GM18861 (cell line): ENCODE measurements at regions not wholly inside any gene's neighbourhood (a gene's known extent, or its start where the extent isn't known, plus 50 kb on each side); places are given as distances from the start of the nearest gene placed in this dataset.

ENCODE experiments used
- ATAC-seq: cut with Tn5 transposase; IDR thresholded peaks from one replicate; pipeline ENCODE4 v1.9.1; 2021; ENCODE audit not compliant: unreplicated experiment

DNA sequence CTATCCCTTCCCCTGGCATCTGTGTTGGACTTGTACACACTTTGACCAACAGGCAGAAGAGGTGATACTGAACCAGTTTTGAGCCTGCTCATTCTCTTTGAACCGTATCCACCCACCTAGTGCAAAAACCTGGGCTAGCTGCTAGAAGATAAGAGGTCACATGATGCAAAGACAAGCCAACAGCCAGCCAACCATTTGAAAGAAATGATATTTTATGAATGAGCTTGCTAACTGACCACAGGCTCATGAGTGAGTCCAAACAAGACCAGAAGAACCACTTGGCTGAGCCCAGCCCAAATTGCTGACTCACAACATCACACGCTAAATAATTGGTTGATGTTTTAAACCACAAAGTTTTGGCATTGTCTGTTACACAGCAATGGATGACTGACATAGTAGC is 74.0 kb upstream of the CTNNB1 start:
- ATAC-seq = no peak

DNA sequence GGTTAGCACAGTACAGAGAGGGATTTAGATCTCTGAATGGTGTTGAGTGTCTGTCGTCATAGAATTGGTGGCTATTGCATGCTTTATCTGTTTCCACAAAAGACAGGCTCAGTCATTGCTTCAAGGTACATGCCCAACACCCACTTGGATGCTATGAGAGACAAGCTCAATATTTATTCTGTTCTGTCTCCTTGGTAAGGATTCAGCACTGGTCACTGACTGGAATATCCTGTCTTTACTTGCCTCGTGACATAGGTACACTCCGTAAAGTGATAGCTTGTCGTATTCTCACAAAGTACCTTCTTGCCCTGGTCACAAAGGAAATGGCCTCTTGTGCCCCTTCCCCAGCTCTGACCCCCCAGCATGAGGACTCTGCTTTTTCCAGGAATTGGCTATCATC is 72.8 kb upstream of the CTNNB1 start:
- no peak for ATAC-seq

DNA sequence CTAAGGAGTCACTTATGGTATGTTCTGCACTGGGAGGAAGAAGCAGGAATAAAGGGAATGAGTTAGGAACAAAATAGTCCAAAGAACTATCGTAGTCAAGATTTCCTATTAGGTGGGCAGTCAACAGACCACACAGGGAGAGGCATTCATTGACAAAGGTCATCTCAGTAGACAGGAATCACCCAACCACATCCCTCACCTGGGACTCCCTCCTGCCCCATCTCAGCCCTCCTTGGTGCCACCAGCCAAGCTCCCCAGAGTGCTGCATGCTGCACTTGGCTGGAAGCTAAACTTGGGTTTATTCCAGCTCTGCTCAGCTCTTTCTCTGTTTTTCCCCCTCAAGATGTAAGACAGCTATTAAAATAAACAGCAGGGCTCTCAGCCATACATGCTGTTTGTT is 72.3 kb upstream of the CTNNB1 start:
- no peak for ATAC-seq

DNA sequence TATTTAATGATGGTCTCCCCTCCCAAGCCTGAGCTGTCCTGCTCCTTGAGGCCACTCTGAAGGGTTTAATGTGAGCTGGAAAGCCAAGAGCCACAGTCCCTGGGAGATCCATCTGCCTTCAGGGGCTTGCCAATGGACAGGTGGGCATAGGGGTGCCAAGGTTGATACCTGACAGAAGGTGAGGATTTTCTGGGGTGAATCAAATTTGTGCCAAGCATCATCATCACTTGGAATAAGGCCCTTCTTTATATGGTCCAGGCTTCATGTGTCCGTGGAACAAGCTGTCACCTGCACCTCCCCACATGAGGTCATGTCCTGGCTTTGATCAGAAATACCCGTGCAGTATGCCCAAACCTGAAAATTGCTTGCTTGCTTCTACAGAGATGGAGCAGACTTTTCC is 71.9 kb upstream of the CTNNB1 start:
- ATAC-seq = no peak

DNA sequence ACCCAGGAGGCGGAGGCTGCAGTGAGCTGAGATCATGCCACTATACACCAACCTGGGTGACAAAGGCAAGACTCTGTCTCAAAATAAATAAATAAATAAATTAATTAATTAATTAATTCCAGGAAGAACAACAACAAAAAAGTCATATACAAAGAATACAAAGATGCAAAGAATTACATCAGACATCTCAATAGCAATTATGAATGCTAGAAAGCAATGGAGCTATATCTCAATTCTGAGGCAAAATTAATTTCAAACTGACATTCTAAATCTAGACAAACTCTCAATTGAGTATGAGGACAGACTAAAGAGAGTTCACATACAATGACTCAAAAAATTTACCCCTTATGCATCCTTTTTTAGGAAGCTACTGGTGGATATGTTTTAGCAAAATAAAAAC is 69.6 kb upstream of the CTNNB1 start:
- no peak for ATAC-seq

DNA sequence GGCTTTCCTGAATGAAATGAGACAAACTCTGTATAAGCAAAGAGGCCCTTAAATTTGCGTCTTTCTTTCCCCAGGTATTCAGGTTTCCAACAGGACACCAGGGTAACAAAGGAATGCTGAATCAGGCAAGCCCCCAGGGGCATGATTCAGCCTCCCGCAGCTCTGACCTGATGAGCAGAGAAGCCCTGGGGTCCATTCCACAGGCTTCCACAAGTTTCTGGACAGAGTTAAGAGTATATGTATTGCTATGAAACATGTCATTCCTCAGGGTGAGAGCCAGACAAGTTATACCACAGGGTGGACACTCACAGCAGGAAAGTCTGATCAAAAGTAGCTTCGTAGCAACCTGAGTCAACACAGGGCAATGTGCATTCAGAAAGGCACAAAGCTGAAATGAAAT is 68.1 kb upstream of the CTNNB1 start:
- no peak for ATAC-seq

DNA sequence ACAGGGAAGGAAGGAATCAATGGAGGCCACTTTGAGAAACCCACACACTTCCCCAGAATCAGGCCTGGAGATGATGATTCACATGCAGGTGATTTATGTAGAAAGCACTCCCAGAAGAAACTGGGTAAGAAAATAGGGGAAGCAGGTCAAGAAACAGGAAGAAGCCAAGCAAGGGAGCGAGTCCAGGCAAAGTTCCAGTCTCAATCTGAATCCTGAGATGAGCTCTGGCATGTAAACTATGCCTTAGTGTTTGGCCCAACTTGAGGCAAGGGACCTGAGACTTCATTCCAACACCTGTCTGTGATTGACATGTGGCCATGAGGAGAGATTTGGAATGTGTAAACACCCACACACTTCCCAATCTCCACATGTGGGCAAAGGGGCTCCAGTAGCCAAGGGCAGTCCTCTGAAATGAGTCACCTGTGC is 61.6 kb upstream of the CTNNB1 start:
- no peak for ATAC-seq

DNA sequence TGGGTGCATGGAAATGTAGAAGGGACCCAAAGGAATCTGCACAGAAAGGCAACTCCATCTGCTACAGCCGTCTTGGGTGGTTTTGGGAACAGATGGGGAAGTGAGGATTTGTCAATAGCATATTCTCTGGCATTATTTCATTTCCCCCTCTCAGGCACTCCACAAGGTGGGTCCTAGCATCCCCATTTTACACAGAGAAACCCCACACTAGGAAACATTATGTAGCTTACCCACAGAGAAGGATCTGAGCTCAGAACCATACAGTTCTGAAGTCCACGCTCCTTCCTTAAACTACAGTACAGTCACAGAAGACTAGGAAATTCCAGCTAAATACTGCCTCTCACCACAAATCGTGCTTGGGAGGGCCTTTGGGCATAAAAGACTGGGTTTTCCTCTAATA is 61.2 kb upstream of the CTNNB1 start:
- no peak for ATAC-seq

DNA sequence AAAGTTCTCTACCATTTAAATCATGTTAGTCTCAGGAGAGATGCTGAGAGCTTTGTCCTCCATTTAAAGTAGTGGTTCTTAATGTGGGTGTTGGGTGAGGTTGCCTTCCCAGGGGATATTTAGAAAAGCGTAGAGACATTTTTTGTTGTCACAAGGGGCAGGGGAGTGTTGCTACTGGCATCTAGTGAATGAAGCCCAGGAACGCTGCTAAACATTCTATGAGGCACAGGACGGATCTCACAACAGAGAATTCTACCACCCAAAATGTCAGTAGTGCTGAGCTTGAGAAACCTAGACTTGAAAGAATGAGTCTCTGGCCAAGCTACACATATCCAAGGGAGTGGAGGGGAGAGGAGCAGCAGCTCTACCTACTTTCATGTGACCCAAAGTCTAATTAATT is 60.7 kb upstream of the CTNNB1 start:
- no peak for ATAC-seq

DNA sequence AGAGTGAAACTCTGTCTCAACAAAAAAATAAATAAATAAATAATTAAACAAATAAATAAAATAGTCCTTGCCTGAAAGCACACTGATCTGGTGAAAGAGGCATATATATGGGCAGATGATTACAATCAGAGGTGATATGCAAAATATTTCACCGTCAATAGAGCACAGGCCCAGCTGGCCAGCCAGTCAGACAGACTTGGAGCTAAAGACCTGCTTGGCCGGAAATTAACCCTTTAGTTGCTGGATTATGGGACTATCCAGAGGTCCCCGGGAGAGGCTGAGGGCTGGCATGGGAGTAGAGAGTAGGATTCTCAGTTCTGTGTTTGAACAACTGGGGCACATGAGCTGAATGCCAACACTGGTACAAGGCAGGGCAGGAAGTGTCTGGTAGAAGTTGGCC is 59.1 kb upstream of the CTNNB1 start:
- ATAC-seq = no peak

DNA sequence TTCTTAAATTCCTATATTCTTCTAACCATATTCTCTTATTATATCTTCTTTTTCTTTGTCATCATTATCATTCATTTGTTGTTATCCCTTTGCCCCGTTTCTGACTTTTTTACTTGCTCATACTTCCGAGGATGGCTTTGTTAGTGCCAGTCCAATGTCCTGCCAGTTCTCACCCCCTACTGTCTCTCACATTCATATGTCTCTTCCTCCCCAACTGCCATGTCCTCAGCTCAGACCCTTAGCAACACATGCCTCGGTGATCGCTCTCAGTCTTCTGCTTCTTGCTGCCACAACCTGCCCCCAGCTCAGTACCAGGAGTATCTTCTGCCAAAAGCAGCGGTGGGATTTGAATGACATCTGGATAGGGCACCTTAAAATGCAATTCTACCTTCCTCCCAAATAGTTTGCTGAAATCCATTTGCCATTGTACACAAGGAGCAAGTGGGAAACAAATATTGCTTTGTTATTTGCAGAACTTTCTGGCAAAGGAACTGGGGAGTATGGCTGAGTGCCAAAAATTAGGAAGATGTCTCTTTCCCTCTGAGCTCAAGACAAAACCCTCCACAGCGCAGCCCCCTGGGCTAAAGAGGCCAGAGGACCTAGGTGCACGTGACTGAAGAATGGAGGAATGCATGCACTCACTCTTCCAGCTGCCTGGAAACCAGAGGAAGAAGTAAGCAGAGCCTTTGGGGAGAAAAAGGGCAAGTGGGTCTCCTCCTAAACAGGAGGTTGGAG is 57.7 kb upstream of the CTNNB1 start:
- no peak for ATAC-seq

DNA sequence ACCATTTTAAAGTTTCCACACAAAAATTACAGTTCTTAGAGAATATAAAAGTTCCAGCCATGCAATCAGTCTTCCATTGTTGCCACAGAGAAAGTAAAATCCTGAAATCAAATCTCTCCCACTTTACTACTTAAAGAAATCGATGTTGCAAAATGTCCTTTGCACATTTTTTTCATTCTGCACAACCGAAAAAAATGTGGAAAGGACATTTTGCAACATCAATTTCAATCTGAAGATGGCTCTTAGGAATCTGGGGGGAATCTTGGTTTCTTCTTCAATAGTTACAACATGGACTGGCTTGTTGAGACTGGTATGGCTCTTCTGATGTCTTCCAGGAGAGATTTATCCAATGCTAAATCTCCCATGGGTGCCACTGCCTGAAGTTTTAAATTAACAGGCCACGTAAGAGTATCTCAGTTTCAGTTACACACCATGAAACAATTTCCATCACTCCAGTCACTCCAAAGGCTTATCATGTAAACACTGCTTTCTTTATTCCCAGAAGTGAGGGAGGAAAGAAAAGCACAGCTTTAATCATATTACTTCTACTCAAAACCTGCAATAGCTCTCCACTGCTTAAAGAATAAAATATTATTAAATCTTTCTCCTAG is 55.8 kb upstream of the CTNNB1 start:
- ATAC-seq = no peak

DNA sequence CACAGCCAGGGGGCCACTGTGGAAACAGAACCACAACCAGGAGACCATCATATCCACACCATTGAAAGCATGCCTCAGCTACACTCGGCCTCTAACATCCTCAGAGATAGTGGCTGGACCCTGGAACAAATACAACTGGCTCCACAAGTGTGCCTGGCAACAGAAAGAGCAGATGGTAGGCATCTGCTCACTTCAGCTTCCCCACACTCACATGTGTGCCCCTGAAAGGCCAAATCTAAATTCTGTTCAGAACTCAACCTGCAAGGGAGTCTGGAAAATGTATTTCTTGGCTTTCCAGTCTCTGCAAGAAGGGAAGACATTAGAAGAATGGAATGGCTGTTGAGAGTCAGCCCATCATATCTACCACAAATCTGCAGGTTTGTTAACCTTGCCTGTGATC is 54.7 kb upstream of the CTNNB1 start:
- ATAC-seq = no peak

DNA sequence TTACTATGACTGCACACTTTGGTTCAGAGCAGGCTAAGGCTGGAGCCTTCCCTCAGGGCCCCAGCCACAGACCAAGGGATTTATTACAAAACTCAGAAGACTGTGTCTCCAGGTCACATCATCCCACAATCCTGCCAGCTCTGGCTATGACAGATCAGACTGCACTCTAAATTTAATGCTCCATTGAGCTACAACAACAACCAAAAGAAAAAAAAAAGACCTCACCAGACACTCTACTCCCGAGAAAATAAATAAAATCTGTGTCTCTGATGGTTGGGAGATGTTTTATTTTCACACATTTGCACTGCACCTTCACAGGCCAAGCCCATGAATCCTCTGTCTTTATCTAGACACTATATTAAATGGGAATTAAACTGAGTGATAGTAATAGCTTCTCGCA is 50.8 kb upstream of the CTNNB1 start:
- ATAC-seq = no peak

DNA sequence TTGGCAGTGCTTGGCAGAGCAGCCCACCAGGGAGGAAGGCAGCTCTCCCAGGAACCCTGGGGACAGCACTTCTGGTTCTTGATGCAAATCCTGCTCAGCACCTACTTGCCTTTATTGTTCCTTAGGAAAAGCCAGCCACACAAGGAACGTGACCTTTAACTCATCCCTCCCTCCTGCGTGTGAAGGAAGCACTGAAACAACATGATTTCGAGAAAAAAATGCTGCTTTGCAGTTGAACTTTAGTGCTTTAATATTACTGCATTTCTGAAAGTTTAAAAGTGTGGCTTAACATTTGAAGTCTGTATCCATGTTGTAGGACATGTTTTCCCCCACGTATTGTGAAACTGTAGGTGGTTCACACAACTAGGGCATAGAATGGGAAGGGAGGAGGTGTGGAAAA is 50.4 kb upstream of the CTNNB1 start:
- ATAC-seq = no peak
